ENCODE measurements at regions not wholly inside any gene's neighbourhood (a gene's known extent, or its start where the extent isn't known, plus 50 kb on each side); places are given as distances from the start of the nearest gene placed in this dataset.
"Not testable (repeated sequence)": the region's sequence is repeated elsewhere in the genome, so short reads cannot be mapped to it uniquely, and the experiment has no call there.

- H3K27me3 ChIP-seq (replicated peaks in 1 of 4; ENCODE audit: control insufficient read depth in 3 of 4, extremely low read depth in 1 of 4, insufficient read depth in 3 of 4, low read length in 3 of 4); H3K23ac ChIP-seq (ENCODE audit: insufficient read length); FAIRE-seq; H3K4ac ChIP-seq (replicated peaks; ENCODE audit: insufficient read length, low read depth, low read length); H4K5ac ChIP-seq (ENCODE audit: insufficient read length, low read depth, low read length); H4K91ac ChIP-seq (replicated peaks; ENCODE audit: insufficient read length, low read length); H3K4me2 ChIP-seq (ENCODE audit: insufficient read depth in 1 of 2, low read depth in 2 of 2, low read length in 2 of 2); H3K23me2 ChIP-seq (ENCODE audit: low read depth, low read length); H3K27ac ChIP-seq (ENCODE audit: low read depth, low read length); H3K56ac ChIP-seq (replicated peaks; ENCODE audit: insufficient read length, low read depth, low read length); H2BK15ac ChIP-seq (ENCODE audit: low read length); H2AK5ac ChIP-seq (ENCODE audit: low read depth, low read length); H3K79me2 ChIP-seq (ENCODE audit: control insufficient read depth in 1 of 2, insufficient read depth in 2 of 2, low read length in 2 of 2); H3K4me3 ChIP-seq (ENCODE audit: extremely low read depth in 1 of 4, insufficient read depth in 2 of 4, low read depth in 3 of 4, low read length in 4 of 4); CTCF ChIA-PET (ENCODE audit: partially characterized antibody); H4K20me1 ChIP-seq (replicated peaks in 1 of 2; ENCODE audit: control insufficient read depth in 1 of 2, insufficient read depth in 2 of 2, low read length in 2 of 2); H3K9me3 ChIP-seq (ENCODE audit: insufficient read depth in 2 of 2, low read depth in 1 of 2, low read length in 1 of 2); H3K9ac ChIP-seq (replicated peaks in 1 of 4; ENCODE audit: extremely low read depth in 1 of 4, low read depth in 3 of 4, low read length in 3 of 4); H4K8ac ChIP-seq (ENCODE audit: extremely low read depth, insufficient read depth, low read length); H2BK5ac ChIP-seq (ENCODE audit: low read depth, low read length); H2BK12ac ChIP-seq (ENCODE audit: low read depth, low read length); H3K4me1 ChIP-seq (replicated peaks in 1 of 4; ENCODE audit: control insufficient read depth in 3 of 4, insufficient read depth in 4 of 4, low read length in 3 of 4); H2BK120ac ChIP-seq (replicated peaks; ENCODE audit: low read depth, low read length); H3K14ac ChIP-seq (ENCODE audit: insufficient read length); H2BK20ac ChIP-seq (ENCODE audit: low read length); POLR2A ChIA-PET (ENCODE audit: partially characterized antibody); DNase-seq (ENCODE audit: low read depth in 1 of 2, low spot score in 2 of 2); H3K18ac ChIP-seq (ENCODE audit: extremely low read depth, low read length); H3K36me3 ChIP-seq (ENCODE audit: control insufficient read depth in 2 of 4, insufficient read depth in 4 of 4, low read length in 3 of 4); H3K79me1 ChIP-seq (ENCODE audit: low read depth, low read length); H2AFZ ChIP-seq (ENCODE audit: low read length): not testable (repeated sequence)
- WGBS, 2 experiments (ENCODE audit: extremely low coverage in 1 of 2, insufficient coverage in 1 of 2, insufficient read length in 1 of 2, insufficient replicate concordance in 2 of 2, low coverage in 1 of 2, low lambda C conversion rate in 2 of 2, missing lambda C conversion rate in 1 of 2), result 88% methylated on average over 7 of the region's 8 CpGs; no CpG with 5 or more reads in 1 of the 2 experiments
Measured at GRCh38 chr9:29270400-29270799, 1697.1 kb upstream of the C9orf72 start.
